ENCODE measurements at regions not wholly inside any gene's neighbourhood (a gene's known extent, or its start where the extent isn't known, plus 50 kb on each side); places are given as distances from the start of the nearest gene placed in this dataset.
"Not testable (repeated sequence)": the region's sequence is repeated elsewhere in the genome, so short reads cannot be mapped to it uniquely, and the experiment has no call there.

- H3K36me3 Mint-ChIP-seq, result no peaks in the 10 kb centered on the region
- peaks cover 0 to 2% (median 2%) of the 10 kb centered on the region in 3 donors for H3K27me3 Mint-ChIP-seq (ENCODE audit: low read depth in 3 of 3)
- DNase-seq, result no peak
- H3K4me1 Mint-ChIP-seq, result no peaks in the 10 kb centered on the region
- no peak overlapping the region for H3K4me3 Mint-ChIP-seq
- peaks cover 0 to 17% (median 8%) of the 10 kb centered on the region in 6 donors for H3K9me3 Mint-ChIP-seq
- H3K27ac Mint-ChIP-seq, result no peak overlapping the region
Measured at GRCh38 chr1:105000793-105001192, 1251.1 kb downstream of the AMY1C start.

- Mint-ChIP-seq H3K4me3 (no peak overlapping the region), H3K9me3 (peaks cover 2 to 29% (median 16%) of the 10 kb centered on the region in 6 donors), H3K4me1 (no peaks in the 10 kb centered on the region), H3K36me3 (no peaks in the 10 kb centered on the region), H3K27ac (no peak overlapping the region), H3K27me3 (ENCODE audit: low read depth in 3 of 3) (peaks cover 0 to 2% (median 2%) of the 10 kb centered on the region in 3 donors)
- no peak for DNase-seq
Measured at GRCh38 chr1:105004515-105004914, 1254.8 kb downstream of the AMY1C start.

- DNase-seq, result no peak
- Mint-ChIP-seq H3K36me3 (no peaks in the 10 kb centered on the region), H3K4me1 (no peaks in the 10 kb centered on the region), H3K4me3 (no peak overlapping the region), H3K27me3 (ENCODE audit: low read depth in 3 of 3) (peaks cover 0 to 2% (median 2%) of the 10 kb centered on the region in 3 donors), H3K27ac (no peak overlapping the region), H3K9me3 (peaks cover 2 to 27% (median 17%) of the 10 kb centered on the region in 6 donors)
Measured at GRCh38 chr1:105005594-105006195, 1256.0 kb downstream of the AMY1C start.

GRCh38 chr1:105017587-105017986 is 1267.9 kb downstream of the AMY1C start:
- no peaks in the 10 kb centered on the region for H3K36me3 Mint-ChIP-seq
- H3K27me3 Mint-ChIP-seq (ENCODE audit: low read depth in 3 of 3), result peaks cover 0 to 2% (median 0%) of the 10 kb centered on the region in 3 donors
- H3K27ac Mint-ChIP-seq, result no peak overlapping the region

GRCh38 chr1:105023719-105024118 is 1274.0 kb downstream of the AMY1C start:
- Mint-ChIP-seq H3K27me3 (ENCODE audit: low read depth in 3 of 3) (no peaks in the 10 kb centered on the region), H3K4me3 (no peak overlapping the region), H3K27ac (no peak overlapping the region), H3K9me3 (peaks cover 8 to 47% (median 34%) of the 10 kb centered on the region in 6 donors), H3K4me1 (no peaks in the 10 kb centered on the region), H3K36me3 (peaks cover 0 to 9% (median 0%) of the 10 kb centered on the region in 3 donors)
- DNase-seq, result no peak

More at GRCh38 chr1:105017587-105017986, 1267.9 kb downstream of the AMY1C start:
- no peak for DNase-seq
- Mint-ChIP-seq H3K9me3 (peaks cover 14 to 59% (median 34%) of the 10 kb centered on the region in 6 donors), H3K4me1 (no peaks in the 10 kb centered on the region), H3K4me3 (no peak overlapping the region)

GRCh38 chr1:105027838-105028471 is 1278.3 kb downstream of the AMY1C start:
- H3K36me3 Mint-ChIP-seq, result peaks cover 0 to 9% (median 0%) of the 10 kb centered on the region in 3 donors

GRCh38 chr1:105072446-105072845 is 1322.7 kb downstream of the AMY1C start:
- Mint-ChIP-seq H3K9me3 (peaks cover 7 to 58% (median 34%) of the 10 kb centered on the region in 6 donors), H3K27ac (no peak overlapping the region), H3K27me3 (ENCODE audit: low read depth in 3 of 3) (peaks cover 0 to 4% (median 2%) of the 10 kb centered on the region in 3 donors), H3K36me3 (no peaks in the 10 kb centered on the region), H3K4me1 (peaks cover 0 to 1% of the 10 kb centered on the region in 2 donors), H3K4me3 (no peak overlapping the region)
- DNase-seq, result no peak

More at GRCh38 chr1:105027838-105028471, 1278.3 kb downstream of the AMY1C start:
- no peak for DNase-seq
- H3K4me1 Mint-ChIP-seq, result no peaks in the 10 kb centered on the region
- H3K9me3 Mint-ChIP-seq, result peaks cover 11 to 56% (median 25%) of the 10 kb centered on the region in 6 donors
- H3K4me3 Mint-ChIP-seq, result no peak overlapping the region
- H3K27me3 Mint-ChIP-seq (ENCODE audit: low read depth in 3 of 3), result no peaks in the 10 kb centered on the region
- H3K27ac Mint-ChIP-seq, result no peak overlapping the region

GRCh38 chr1:105072850-105073249 is 1323.2 kb downstream of the AMY1C start:
- Mint-ChIP-seq H3K9me3 (peaks cover 6 to 54% (median 33%) of the 10 kb centered on the region in 6 donors), H3K36me3 (no peaks in the 10 kb centered on the region), H3K4me1 (peaks cover 0 to 1% of the 10 kb centered on the region in 2 donors), H3K27ac (no peak overlapping the region), H3K4me3 (no peak overlapping the region), H3K27me3 (ENCODE audit: low read depth in 3 of 3) (peaks cover 0 to 4% (median 2%) of the 10 kb centered on the region in 3 donors)
- no peak for DNase-seq

GRCh38 chr1:105073660-105074059 is 1324.0 kb downstream of the AMY1C start:
- Mint-ChIP-seq H3K36me3 (no peaks in the 10 kb centered on the region), H3K27ac (no peak overlapping the region), H3K4me1 (peaks cover 0 to 1% of the 10 kb centered on the region in 2 donors)

GRCh38 chr1:105083611-105084010 is 1333.9 kb downstream of the AMY1C start:
- H3K4me1 Mint-ChIP-seq, result no peaks in the 10 kb centered on the region
- no peaks in the 10 kb centered on the region for H3K36me3 Mint-ChIP-seq
- no peaks in the 10 kb centered on the region for H3K27me3 Mint-ChIP-seq (ENCODE audit: low read depth in 3 of 3)
- H3K4me3 Mint-ChIP-seq, result no peak overlapping the region
- DNase-seq, result no peak
- no peak overlapping the region for H3K27ac Mint-ChIP-seq
- peaks cover 0 to 42% (median 19%) of the 10 kb centered on the region in 6 donors for H3K9me3 Mint-ChIP-seq

More at GRCh38 chr1:105073660-105074059, 1324.0 kb downstream of the AMY1C start:
- H3K9me3 Mint-ChIP-seq, result peaks cover 4 to 46% (median 29%) of the 10 kb centered on the region in 6 donors
- no peak overlapping the region for H3K4me3 Mint-ChIP-seq
- DNase-seq, result no peak
- H3K27me3 Mint-ChIP-seq (ENCODE audit: low read depth in 3 of 3), result peaks cover 0 to 4% (median 2%) of the 10 kb centered on the region in 3 donors

- H3K9me3 Mint-ChIP-seq, result peaks cover 2 to 53% (median 25%) of the 10 kb centered on the region in 6 donors
- no peak overlapping the region for H3K4me3 Mint-ChIP-seq
- no peak overlapping the region for H3K27ac Mint-ChIP-seq
- H3K27me3 Mint-ChIP-seq (ENCODE audit: low read depth in 3 of 3), result no peaks in the 10 kb centered on the region
- no peaks in the 10 kb centered on the region for H3K4me1 Mint-ChIP-seq
- no peak for DNase-seq
- H3K36me3 Mint-ChIP-seq, result no peaks in the 10 kb centered on the region
Measured at GRCh38 chr1:105087506-105087905, 1337.8 kb downstream of the AMY1C start.

- Mint-ChIP-seq H3K27ac (no peak overlapping the region), H3K9me3 (peaks cover 2 to 55% (median 28%) of the 10 kb centered on the region in 6 donors), H3K4me1 (no peaks in the 10 kb centered on the region), H3K4me3 (no peak overlapping the region), H3K27me3 (ENCODE audit: low read depth in 3 of 3) (no peaks in the 10 kb centered on the region), H3K36me3 (no peaks in the 10 kb centered on the region)
- no peak for DNase-seq
Measured at GRCh38 chr1:105088166-105088565, 1338.5 kb downstream of the AMY1C start.

- not testable (repeated sequence) for H3K36me3 Mint-ChIP-seq; H3K27ac Mint-ChIP-seq; DNase-seq; H3K4me1 Mint-ChIP-seq; H3K27me3 Mint-ChIP-seq (ENCODE audit: low read depth in 3 of 3); H3K4me3 Mint-ChIP-seq
- peaks cover 2 to 42% (median 30%) of the 10 kb centered on the region in 6 donors for H3K9me3 Mint-ChIP-seq
Measured at GRCh38 chr1:105093893-105094292, 1344.2 kb downstream of the AMY1C start.

- no peaks in the 10 kb centered on the region for H3K27me3 Mint-ChIP-seq (ENCODE audit: low read depth in 3 of 3)
- no peak overlapping the region for H3K27ac Mint-ChIP-seq
- H3K9me3 Mint-ChIP-seq, result peaks cover 4 to 27% (median 21%) of the 10 kb centered on the region in 6 donors
- no peak for DNase-seq
- no peaks in the 10 kb centered on the region for H3K36me3 Mint-ChIP-seq
- H3K4me1 Mint-ChIP-seq, result no peaks in the 10 kb centered on the region
- H3K4me3 Mint-ChIP-seq, result no peak overlapping the region
Measured at GRCh38 chr1:105100102-105100501, 1350.4 kb downstream of the AMY1C start.

Data from immature natural killer cell (primary cell).